GM23338 (cell line): ENCODE measurements at regions not wholly inside any gene's neighbourhood (a gene's known extent, or its start where the extent isn't known, plus 50 kb on each side); places are given as distances from the start of the nearest gene placed in this dataset.

ENCODE experiments used
- ATAC-seq: fragments of 200-7000 bp; cut with Tn5 transposase; 3 replicates; pipeline ENCODE4 v1.9.1; 2020
- DNase-seq: peaks from one replicate; pipeline ENCODE4 v3.0.0-alpha.2; 2015; ENCODE audit warnings: low spot score
- H2AFZ ChIP-seq: fragments of 200-600 bp; sonication (generic); 2 replicates; pipeline ENCODE4 v1.8.0; 2016; ENCODE audit warnings: antibody characterized with exemption, mild to moderate bottlenecking, moderate library complexity
- H3F3A ChIP-seq: fragments of 200-600 bp; sonication (generic); replicated peaks from 2 replicates; pipeline ENCODE4 v1.8.0; 2017; ENCODE audit warnings: antibody characterized with exemption, mixed run types, low read depth
- H3K27ac ChIP-seq: fragments of 200-600 bp; sonication (generic); 2 replicates; pipeline ENCODE4 v1.6.1; 2016; ENCODE audit warnings: low read depth
- H3K27me3 ChIP-seq: fragments of 200-600 bp; sonication (generic); 2 replicates; pipeline ENCODE4 v1.8.0; 2016; ENCODE audit warnings: mild to moderate bottlenecking, mixed run types, moderate library complexity; ENCODE audit not compliant: insufficient read depth
- H3K36me3 ChIP-seq: fragments of 200-600 bp; sonication (generic); 2 replicates; pipeline ENCODE4 v1.8.0; 2016; ENCODE audit warnings: mild to moderate bottlenecking; ENCODE audit not compliant: insufficient read depth
- H3K4me1 ChIP-seq: fragments of 200-600 bp; sonication (generic); 2 replicates; pipeline ENCODE4 v1.8.0; 2016; ENCODE audit warnings: mild to moderate bottlenecking, moderate library complexity; ENCODE audit not compliant: insufficient read depth
- H3K4me2 ChIP-seq: fragments of 200-600 bp; sonication (generic); 2 replicates; pipeline ENCODE4 v1.7.1; 2017; ENCODE audit warnings: mixed run types
- H3K4me3 ChIP-seq: fragments of 200-600 bp; sonication (generic); 2 replicates; pipeline ENCODE4 v1.6.1; 2016; ENCODE audit warnings: mixed run types
- H3K79me2 ChIP-seq: fragments of 200-600 bp; sonication (generic); replicated peaks from 2 replicates; pipeline ENCODE4 v1.8.0; 2017; ENCODE audit warnings: mild to moderate bottlenecking; ENCODE audit not compliant: insufficient read depth
- H3K9me2 ChIP-seq: fragments of 200-600 bp; sonication (generic); 2 replicates; pipeline ENCODE4 v1.8.0; 2017; ENCODE audit not compliant: insufficient read depth
- H4K20me1 ChIP-seq: fragments of 200-600 bp; sonication (generic); replicated peaks from 2 replicates; pipeline ENCODE4 v1.8.0; 2017; ENCODE audit warnings: mild to moderate bottlenecking; ENCODE audit not compliant: insufficient read depth
- H3K27ac Mint-ChIP-seq: 2 replicates; pipeline ENCODE4 v1.8.0; 2020; ENCODE audit warnings: inconsistent platforms, mild to moderate bottlenecking, moderate library complexity, mixed read lengths
- H3K27me3 Mint-ChIP-seq: 3 replicates; pipeline ENCODE4 v1.8.0; 2022; ENCODE audit warnings: low read depth, mild to moderate bottlenecking, moderate library complexity, mixed read lengths, inconsistent platforms; ENCODE audit not compliant: insufficient read depth, poor library complexity
- H3K36me3 Mint-ChIP-seq: 3 replicates; pipeline ENCODE4 v1.8.0; 2021; ENCODE audit warnings: low read depth, mild to moderate bottlenecking, inconsistent platforms, moderate library complexity, mixed read lengths
- H3K4me1 Mint-ChIP-seq: 3 replicates; pipeline ENCODE4 v1.8.0; 2020; ENCODE audit warnings: mild to moderate bottlenecking, inconsistent platforms, mixed read lengths
- H3K4me3 Mint-ChIP-seq: 3 replicates; pipeline ENCODE4 v1.8.0; 2021; ENCODE audit warnings: moderate library complexity, mild to moderate bottlenecking, inconsistent platforms, mixed read lengths
- H3K9me3 Mint-ChIP-seq: 3 replicates; pipeline ENCODE4 v1.8.0; 2020; ENCODE audit warnings: moderate library complexity, mild to moderate bottlenecking, inconsistent platforms, mixed read lengths
- CREB1 ChIP-seq: fragments of 250-450 bp; sonication (Bioruptor Pico); IDR thresholded peaks from 2 replicates; pipeline ENCODE4 v1.5.0; 2020; ENCODE audit warnings: low read depth, mild to moderate bottlenecking, moderate library complexity
- EZH2 ChIP-seq: fragments of 200-600 bp; sonication (generic); IDR thresholded peaks from one replicate; pipeline ENCODE4 v1.8.0; 2017; ENCODE audit warnings: antibody characterized with exemption, mild to moderate bottlenecking, low read depth; ENCODE audit not compliant: unreplicated experiment
- EZH2phosphoT487 ChIP-seq: fragments of 200-600 bp; sonication (generic); IDR thresholded peaks from one replicate; pipeline ENCODE4 v1.8.1; 2018; ENCODE audit warnings: antibody characterized with exemption; ENCODE audit not compliant: unreplicated experiment
- JUNB ChIP-seq: IDR thresholded peaks from one replicate; pipeline ENCODE4 v1.6.1; 2016; ENCODE audit warnings: antibody characterized with exemption; ENCODE audit not compliant: unreplicated experiment
- NANOG ChIP-seq: IDR thresholded peaks from 2 replicates; pipeline ENCODE4 v1.6.1; 2016; ENCODE audit warnings: antibody characterized with exemption, borderline replicate concordance
- POLR2AphosphoS5 ChIP-seq: IDR thresholded peaks from 2 replicates; pipeline ENCODE4 v1.6.1; 2016; ENCODE audit warnings: antibody characterized with exemption, low read depth
- STAT1 ChIP-seq: IDR thresholded peaks from one replicate; pipeline ENCODE4 v1.6.1; 2016; ENCODE audit warnings: antibody characterized with exemption; ENCODE audit not compliant: unreplicated experiment
- ZNF114 ChIP-seq: fragments of 250-450 bp; sonication (Bioruptor Pico); IDR thresholded peaks from 2 replicates; pipeline ENCODE4 v1.5.0; 2020; ENCODE audit warnings: mild to moderate bottlenecking, moderate library complexity
- ZNF331 ChIP-seq: fragments of 250-450 bp; sonication (Bioruptor Pico); IDR thresholded peaks from 2 replicates; pipeline ENCODE4 v1.5.0; 2020; ENCODE audit warnings: low read depth, mild to moderate bottlenecking, moderate library complexity
- TF ChIP-seq, protein P1 (sequence below), 2 experiments: fragments of 200-600 bp in 1 of 2; sonication (generic) in 1 of 2; conservative IDR thresholded peaks; 2 replicates each; pipeline versions ENCODE4 v1.5.1 to v1.6.1; 2016 to 2017; ENCODE audit warnings: antibody characterized with exemption in 2 of 2, low read depth in 2 of 2, mild to moderate bottlenecking in 2 of 2, moderate library complexity in 1 of 2
- TF ChIP-seq, protein P2 (sequence below): IDR thresholded peaks from 2 replicates; pipeline ENCODE4 v1.6.1; 2016; ENCODE audit warnings: antibody characterized with exemption
- TF ChIP-seq, protein P3 (sequence below): IDR thresholded peaks from one replicate; pipeline ENCODE4 v1.6.1; 2018; ENCODE audit warnings: antibody characterized with exemption; ENCODE audit not compliant: unreplicated experiment
- TF ChIP-seq, protein P4 (sequence below): fragments of 250-450 bp; sonication (Bioruptor Pico); IDR thresholded peaks from 2 replicates; pipeline ENCODE4 v1.5.0; 2020; ENCODE audit warnings: mild to moderate bottlenecking, moderate library complexity

DNA sequence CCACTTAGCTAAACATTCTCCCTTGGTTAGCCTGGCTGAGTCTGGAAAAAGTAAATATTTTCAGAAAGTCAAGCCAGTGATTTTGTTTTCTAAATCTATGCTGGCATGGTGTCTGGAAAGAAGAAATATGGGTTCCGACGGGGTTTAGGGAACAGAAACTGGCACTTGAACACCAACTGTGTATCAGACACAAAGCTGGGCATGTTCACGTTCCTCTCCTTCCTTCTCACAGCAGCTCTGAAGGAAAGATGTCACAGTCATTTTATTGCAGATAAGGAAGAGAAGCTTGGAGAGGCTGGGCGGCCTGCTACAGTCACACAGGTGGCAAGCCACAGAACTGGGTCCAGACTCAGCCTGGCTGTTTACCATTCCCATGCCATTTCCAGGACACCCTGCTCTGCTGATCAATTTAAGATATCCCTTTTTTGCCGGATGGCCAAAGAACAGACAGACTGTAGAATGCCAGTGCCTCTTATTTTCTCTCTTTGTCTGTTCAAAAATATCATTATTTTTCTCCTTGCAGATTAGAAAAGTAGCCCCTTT lies 118.8 kb downstream of the HERPUD2 start:
- no peaks in the 10 kb centered on the region for H3K36me3 Mint-ChIP-seq
- Histone ChIP-seq H3K4me2 (no peak overlapping the region), H2AFZ (no peak overlapping the region; the same call in 1 of the 2 replicates), H3K27me3 (no peaks in the 10 kb centered on the region), H3F3A (no peaks in the 10 kb centered on the region), H3K36me3 (no peaks in the 10 kb centered on the region), H3K79me2 (no peaks in the 10 kb centered on the region), H4K20me1 (no peaks in the 10 kb centered on the region), H3K4me3 (no peak overlapping the region), H3K27ac (no peak overlapping the region), H3K9me2 (peaks cover 8% of the 10 kb centered on the region; the same call in 1 of the 2 replicates), H3K4me1 (no peaks in the 10 kb centered on the region)
- no peak overlapping the region for H3K27ac Mint-ChIP-seq
- H3K27me3 Mint-ChIP-seq: peaks cover 3% of the 10 kb centered on the region
- no peaks in the 10 kb centered on the region for H3K4me1 Mint-ChIP-seq
- DNase-seq: no peak
- TF ChIP-seq, protein P1, sequence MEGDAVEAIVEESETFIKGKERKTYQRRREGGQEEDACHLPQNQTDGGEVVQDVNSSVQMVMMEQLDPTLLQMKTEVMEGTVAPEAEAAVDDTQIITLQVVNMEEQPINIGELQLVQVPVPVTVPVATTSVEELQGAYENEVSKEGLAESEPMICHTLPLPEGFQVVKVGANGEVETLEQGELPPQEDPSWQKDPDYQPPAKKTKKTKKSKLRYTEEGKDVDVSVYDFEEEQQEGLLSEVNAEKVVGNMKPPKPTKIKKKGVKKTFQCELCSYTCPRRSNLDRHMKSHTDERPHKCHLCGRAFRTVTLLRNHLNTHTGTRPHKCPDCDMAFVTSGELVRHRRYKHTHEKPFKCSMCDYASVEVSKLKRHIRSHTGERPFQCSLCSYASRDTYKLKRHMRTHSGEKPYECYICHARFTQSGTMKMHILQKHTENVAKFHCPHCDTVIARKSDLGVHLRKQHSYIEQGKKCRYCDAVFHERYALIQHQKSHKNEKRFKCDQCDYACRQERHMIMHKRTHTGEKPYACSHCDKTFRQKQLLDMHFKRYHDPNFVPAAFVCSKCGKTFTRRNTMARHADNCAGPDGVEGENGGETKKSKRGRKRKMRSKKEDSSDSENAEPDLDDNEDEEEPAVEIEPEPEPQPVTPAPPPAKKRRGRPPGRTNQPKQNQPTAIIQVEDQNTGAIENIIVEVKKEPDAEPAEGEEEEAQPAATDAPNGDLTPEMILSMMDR (conservative IDR thresholded peaks at IDR 0.05; ENCODE audit: low read depth in 2 of 2): no peak
- TF ChIP-seq EZH2phosphoT487 (no peak), EZH2 (no peak), STAT1 (no peak), ZNF331 (no peak), NANOG (no peak), CREB1 (CRISPR knock-in tag) (no peak), JUNB (no peak), ZNF114 (CRISPR knock-in tag) (no peak), POLR2AphosphoS5 (no peak)
- TF ChIP-seq, protein P2, sequence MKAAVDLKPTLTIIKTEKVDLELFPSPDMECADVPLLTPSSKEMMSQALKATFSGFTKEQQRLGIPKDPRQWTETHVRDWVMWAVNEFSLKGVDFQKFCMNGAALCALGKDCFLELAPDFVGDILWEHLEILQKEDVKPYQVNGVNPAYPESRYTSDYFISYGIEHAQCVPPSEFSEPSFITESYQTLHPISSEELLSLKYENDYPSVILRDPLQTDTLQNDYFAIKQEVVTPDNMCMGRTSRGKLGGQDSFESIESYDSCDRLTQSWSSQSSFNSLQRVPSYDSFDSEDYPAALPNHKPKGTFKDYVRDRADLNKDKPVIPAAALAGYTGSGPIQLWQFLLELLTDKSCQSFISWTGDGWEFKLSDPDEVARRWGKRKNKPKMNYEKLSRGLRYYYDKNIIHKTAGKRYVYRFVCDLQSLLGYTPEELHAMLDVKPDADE: no peak
- TF ChIP-seq, protein P3, sequence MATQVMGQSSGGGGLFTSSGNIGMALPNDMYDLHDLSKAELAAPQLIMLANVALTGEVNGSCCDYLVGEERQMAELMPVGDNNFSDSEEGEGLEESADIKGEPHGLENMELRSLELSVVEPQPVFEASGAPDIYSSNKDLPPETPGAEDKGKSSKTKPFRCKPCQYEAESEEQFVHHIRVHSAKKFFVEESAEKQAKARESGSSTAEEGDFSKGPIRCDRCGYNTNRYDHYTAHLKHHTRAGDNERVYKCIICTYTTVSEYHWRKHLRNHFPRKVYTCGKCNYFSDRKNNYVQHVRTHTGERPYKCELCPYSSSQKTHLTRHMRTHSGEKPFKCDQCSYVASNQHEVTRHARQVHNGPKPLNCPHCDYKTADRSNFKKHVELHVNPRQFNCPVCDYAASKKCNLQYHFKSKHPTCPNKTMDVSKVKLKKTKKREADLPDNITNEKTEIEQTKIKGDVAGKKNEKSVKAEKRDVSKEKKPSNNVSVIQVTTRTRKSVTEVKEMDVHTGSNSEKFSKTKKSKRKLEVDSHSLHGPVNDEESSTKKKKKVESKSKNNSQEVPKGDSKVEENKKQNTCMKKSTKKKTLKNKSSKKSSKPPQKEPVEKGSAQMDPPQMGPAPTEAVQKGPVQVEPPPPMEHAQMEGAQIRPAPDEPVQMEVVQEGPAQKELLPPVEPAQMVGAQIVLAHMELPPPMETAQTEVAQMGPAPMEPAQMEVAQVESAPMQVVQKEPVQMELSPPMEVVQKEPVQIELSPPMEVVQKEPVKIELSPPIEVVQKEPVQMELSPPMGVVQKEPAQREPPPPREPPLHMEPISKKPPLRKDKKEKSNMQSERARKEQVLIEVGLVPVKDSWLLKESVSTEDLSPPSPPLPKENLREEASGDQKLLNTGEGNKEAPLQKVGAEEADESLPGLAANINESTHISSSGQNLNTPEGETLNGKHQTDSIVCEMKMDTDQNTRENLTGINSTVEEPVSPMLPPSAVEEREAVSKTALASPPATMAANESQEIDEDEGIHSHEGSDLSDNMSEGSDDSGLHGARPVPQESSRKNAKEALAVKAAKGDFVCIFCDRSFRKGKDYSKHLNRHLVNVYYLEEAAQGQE: no peak
- TF ChIP-seq, protein P4, sequence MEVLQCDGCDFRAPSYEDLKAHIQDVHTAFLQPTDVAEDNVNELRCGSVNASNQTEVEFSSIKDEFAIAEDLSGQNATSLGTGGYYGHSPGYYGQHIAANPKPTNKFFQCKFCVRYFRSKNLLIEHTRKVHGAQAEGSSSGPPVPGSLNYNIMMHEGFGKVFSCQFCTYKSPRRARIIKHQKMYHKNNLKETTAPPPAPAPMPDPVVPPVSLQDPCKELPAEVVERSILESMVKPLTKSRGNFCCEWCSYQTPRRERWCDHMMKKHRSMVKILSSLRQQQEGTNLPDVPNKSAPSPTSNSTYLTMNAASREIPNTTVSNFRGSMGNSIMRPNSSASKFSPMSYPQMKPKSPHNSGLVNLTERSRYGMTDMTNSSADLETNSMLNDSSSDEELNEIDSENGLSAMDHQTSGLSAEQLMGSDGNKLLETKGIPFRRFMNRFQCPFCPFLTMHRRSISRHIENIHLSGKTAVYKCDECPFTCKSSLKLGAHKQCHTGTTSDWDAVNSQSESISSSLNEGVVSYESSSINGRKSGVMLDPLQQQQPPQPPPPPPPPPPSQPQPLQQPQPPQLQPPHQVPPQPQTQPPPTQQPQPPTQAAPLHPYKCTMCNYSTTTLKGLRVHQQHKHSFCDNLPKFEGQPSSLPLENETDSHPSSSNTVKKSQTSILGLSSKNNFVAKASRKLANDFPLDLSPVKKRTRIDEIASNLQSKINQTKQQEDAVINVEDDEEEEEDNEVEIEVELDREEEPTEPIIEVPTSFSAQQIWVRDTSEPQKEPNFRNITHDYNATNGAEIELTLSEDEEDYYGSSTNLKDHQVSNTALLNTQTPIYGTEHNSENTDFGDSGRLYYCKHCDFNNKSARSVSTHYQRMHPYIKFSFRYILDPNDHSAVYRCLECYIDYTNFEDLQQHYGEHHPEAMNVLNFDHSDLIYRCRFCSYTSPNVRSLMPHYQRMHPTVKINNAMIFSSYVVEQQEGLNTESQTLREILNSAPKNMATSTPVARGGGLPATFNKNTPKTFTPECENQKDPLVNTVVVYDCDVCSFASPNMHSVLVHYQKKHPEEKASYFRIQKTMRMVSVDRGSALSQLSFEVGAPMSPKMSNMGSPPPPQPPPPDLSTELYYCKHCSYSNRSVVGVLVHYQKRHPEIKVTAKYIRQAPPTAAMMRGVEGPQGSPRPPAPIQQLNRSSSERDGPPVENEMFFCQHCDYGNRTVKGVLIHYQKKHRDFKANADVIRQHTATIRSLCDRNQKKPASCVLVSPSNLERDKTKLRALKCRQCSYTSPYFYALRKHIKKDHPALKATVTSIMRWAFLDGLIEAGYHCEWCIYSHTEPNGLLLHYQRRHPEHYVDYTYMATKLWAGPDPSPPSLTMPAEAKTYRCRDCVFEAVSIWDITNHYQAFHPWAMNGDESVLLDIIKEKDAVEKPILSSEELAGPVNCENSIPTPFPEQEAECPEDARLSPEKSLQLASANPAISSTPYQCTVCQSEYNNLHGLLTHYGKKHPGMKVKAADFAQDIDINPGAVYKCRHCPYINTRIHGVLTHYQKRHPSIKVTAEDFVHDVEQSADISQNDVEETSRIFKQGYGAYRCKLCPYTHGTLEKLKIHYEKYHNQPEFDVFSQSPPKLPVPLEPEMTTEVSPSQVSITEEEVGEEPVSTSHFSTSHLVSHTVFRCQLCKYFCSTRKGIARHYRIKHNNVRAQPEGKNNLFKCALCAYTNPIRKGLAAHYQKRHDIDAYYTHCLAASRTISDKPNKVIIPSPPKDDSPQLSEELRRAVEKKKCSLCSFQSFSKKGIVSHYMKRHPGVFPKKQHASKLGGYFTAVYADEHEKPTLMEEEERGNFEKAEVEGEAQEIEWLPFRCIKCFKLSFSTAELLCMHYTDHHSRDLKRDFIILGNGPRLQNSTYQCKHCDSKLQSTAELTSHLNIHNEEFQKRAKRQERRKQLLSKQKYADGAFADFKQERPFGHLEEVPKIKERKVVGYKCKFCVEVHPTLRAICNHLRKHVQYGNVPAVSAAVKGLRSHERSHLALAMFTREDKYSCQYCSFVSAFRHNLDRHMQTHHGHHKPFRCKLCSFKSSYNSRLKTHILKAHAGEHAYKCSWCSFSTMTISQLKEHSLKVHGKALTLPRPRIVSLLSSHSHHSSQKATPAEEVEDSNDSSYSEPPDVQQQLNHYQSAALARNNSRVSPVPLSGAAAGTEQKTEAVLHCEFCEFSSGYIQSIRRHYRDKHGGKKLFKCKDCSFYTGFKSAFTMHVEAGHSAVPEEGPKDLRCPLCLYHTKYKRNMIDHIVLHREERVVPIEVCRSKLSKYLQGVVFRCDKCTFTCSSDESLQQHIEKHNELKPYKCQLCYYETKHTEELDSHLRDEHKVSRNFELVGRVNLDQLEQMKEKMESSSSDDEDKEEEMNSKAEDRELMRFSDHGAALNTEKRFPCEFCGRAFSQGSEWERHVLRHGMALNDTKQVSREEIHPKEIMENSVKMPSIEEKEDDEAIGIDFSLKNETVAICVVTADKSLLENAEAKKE: no peak
- H3K4me3 Mint-ChIP-seq: no peak overlapping the region
- no peaks in the 10 kb centered on the region for H3K9me3 Mint-ChIP-seq
- ATAC-seq: no peak
